ENCODE measurements at regions not wholly inside any gene's neighbourhood (a gene's known extent, or its start where the extent isn't known, plus 50 kb on each side); places are given as distances from the start of the nearest gene placed in this dataset.

GRCh38 chr20:40104959-40105358 lies 584.1 kb downstream of the MAFB start (continued):
- TF ChIP-seq JUN (IDR thresholded peaks at IDR 0.05; ENCODE audit: low read depth, low read length) = no peak
